Esophagus squamous epithelium (tissue), 5 donors: ENCODE measurements at regions not wholly inside any gene's neighbourhood (a gene's known extent, or its start where the extent isn't known, plus 50 kb on each side); places are given as distances from the start of the nearest gene placed in this dataset.

Source experiments
- DNase-seq: peaks from one replicate; lab custom pipeline; 2025; lab: John Stamatoyannopoulos, UW
- H3K27ac ChIP-seq, 4 donors: fragments of 200-600 bp; sonication (generic); one replicate each; pipeline ENCODE4 v1.5.1; 2016 to 2019; ENCODE audit warnings: mild to moderate bottlenecking in 1 of 4
- H3K27me3 ChIP-seq, 4 donors: fragments of 200-600 bp; sonication (generic); 1 replicate in 3 of 4; 2 replicates in 1 of 4; pipeline versions ENCODE4 v1.5.1 to v1.6.0; 2017 to 2021; ENCODE audit warnings: antibody characterized with exemption in 1 of 4
- H3K36me3 ChIP-seq, 3 donors: fragments of 200-600 bp; sonication (generic); one replicate each; pipeline ENCODE4 v1.5.1; 2016 to 2019
- H3K4me1 ChIP-seq, 3 donors: fragments of 200-600 bp; sonication (generic); one replicate each; pipeline ENCODE4 v1.5.1; 2017 to 2019
- H3K4me3 ChIP-seq, 4 donors: fragments of 200-600 bp; sonication (generic); 1 replicate in 3 of 4; 2 replicates in 1 of 4; pipeline ENCODE4 v1.5.1; 2016 to 2019; ENCODE audit warnings: mild to moderate bottlenecking in 2 of 4, moderate library complexity in 1 of 4
- H3K9me3 ChIP-seq, 3 donors: fragments of 200-600 bp; sonication (generic); one replicate each; pipeline ENCODE4 v1.5.1; 2016 to 2019
- CTCF ChIP-seq, 6 experiments: fragments of 450-650 bp in 4 of 6; fragments of 200-600 bp in 2 of 6; sonication (generic) in 2 of 6; IDR thresholded peaks; one replicate each; pipeline ENCODE4 v1.5.1; 2016 to 2019; ENCODE audit warnings: antibody characterized with exemption in 6 of 6, mild to moderate bottlenecking in 4 of 6, moderate library complexity in 4 of 6
- POLR2A ChIP-seq, 4 donors: fragments of 450-650 bp; IDR thresholded peaks; one replicate each; pipeline ENCODE4 v1.6.1; 2017; ENCODE audit warnings: antibody characterized with exemption in 4 of 4, mild to moderate bottlenecking in 4 of 4, moderate library complexity in 3 of 4
- WGBS, 2 donors: methylation state at CpG; one replicate each; pipeline ENCODE4 v1.1.5; 2018; 5-methylcytosine and 5-hydroxymethylcytosine counted together
- intact Hi-C: fragments of 100-400 bp; cut with DNase I; formaldehyde crosslinking; loops from one replicate; pipeline ENCODE4 v1.15.0; 2022
- donor health status: DM: yes; HTN: yes; CAD: no.

GRCh38 chr16:74071996-74072535 is 224.5 kb upstream of the PSMD7 start:
- intact Hi-C loops, result no loop called here

GRCh38 chr16:74070237-74070636 is 226.4 kb upstream of the PSMD7 start:
- Histone ChIP-seq H3K4me1 (no peaks in the 10 kb centered on the region), H3K9me3 (peaks cover 0 to 5% (median 4%) of the 10 kb centered on the region in 3 donors), H3K36me3 (no peaks in the 10 kb centered on the region), H3K27ac (no peak overlapping the region), H3K4me3 (no peak overlapping the region), H3K27me3 (peaks cover 0 to 5% (median 0%) of the 10 kb centered on the region in 4 donors)
- TF ChIP-seq CTCF (IDR thresholded peaks at IDR 0.05) (no peak), POLR2A (IDR thresholded peaks at IDR 0.05) (no peak)
- 70 to 81% methylated on average over 6 to 10 of the region's 10 CpGs for WGBS, 2 donors
- intact Hi-C loops, result no loop called here
- no peak for DNase-seq

More at GRCh38 chr16:74071996-74072535, 224.5 kb upstream of the PSMD7 start:
- Histone ChIP-seq H3K9me3 (peaks cover 0 to 9% (median 7%) of the 10 kb centered on the region in 3 donors), H3K27me3 (no peaks in the 10 kb centered on the region), H3K36me3 (no peaks in the 10 kb centered on the region), H3K4me3 (no peak overlapping the region), H3K4me1 (no peaks in the 10 kb centered on the region), H3K27ac (no peak overlapping the region)
- no peak for TF ChIP-seq POLR2A (IDR thresholded peaks at IDR 0.05)
- no peak for TF ChIP-seq CTCF (IDR thresholded peaks at IDR 0.05)
- DNase-seq, result no peak
- WGBS, 2 donors, result 70 to 80% methylated on average over 8 of the region's 8 CpGs

- Histone ChIP-seq H3K36me3 (no peaks in the 10 kb centered on the region), H3K27me3 (peaks cover 0 to 5% (median 0%) of the 10 kb centered on the region in 4 donors), H3K9me3 (no peaks in the 10 kb centered on the region), H3K4me3 (no peak overlapping the region), H3K4me1 (no peaks in the 10 kb centered on the region), H3K27ac (no peak overlapping the region)
- WGBS, 2 donors, result 31 to 34% methylated on average over 5 of the region's 5 CpGs
- intact Hi-C loops, result no loop called here
- TF ChIP-seq POLR2A (IDR thresholded peaks at IDR 0.05) (no peak), CTCF (IDR thresholded peaks at IDR 0.05) (peak in 2 of 6 experiments; percentile 7 to 9)
- no peak for DNase-seq
Observed at GRCh38 chr16:74064120-74064735, 232.4 kb upstream of the PSMD7 start.

- 46 to 55% methylated on average over 4 of the region's 4 CpGs for WGBS, 2 donors
- no peak overlapping the region for H3K27ac ChIP-seq
- no peak for TF ChIP-seq POLR2A (IDR thresholded peaks at IDR 0.05)
- no peak for TF ChIP-seq CTCF (IDR thresholded peaks at IDR 0.05)
- DNase-seq, result no peak
- no peaks in the 10 kb centered on the region for H3K9me3 ChIP-seq
- H3K4me3 ChIP-seq, result no peak overlapping the region
- no peaks in the 10 kb centered on the region for H3K4me1 ChIP-seq
- H3K36me3 ChIP-seq, result no peaks in the 10 kb centered on the region
- no peaks in the 10 kb centered on the region for H3K27me3 ChIP-seq
- intact Hi-C loops, result no loop called here
Observed at GRCh38 chr16:74053826-74054225, 242.8 kb upstream of the PSMD7 start.

- 22 to 30% methylated on average over 1 of the region's 1 CpG for WGBS, 2 donors
Observed at GRCh38 chr16:74053312-74053711, 243.3 kb upstream of the PSMD7 start.

More at GRCh38 chr16:74053312-74053711, 243.3 kb upstream of the PSMD7 start:
- H3K4me3 ChIP-seq, result no peak overlapping the region
- TF ChIP-seq POLR2A (IDR thresholded peaks at IDR 0.05) (no peak), CTCF (IDR thresholded peaks at IDR 0.05) (no peak)
- H3K4me1 ChIP-seq, result no peaks in the 10 kb centered on the region
- no peaks in the 10 kb centered on the region for H3K27me3 ChIP-seq
- DNase-seq, result no peak
- H3K36me3 ChIP-seq, result no peaks in the 10 kb centered on the region
- intact Hi-C loops, result no loop called here
- H3K27ac ChIP-seq, result no peak overlapping the region
- no peaks in the 10 kb centered on the region for H3K9me3 ChIP-seq
